Pancreas (tissue), 10 donors: ENCODE measurements at regions not wholly inside any gene's neighbourhood (a gene's known extent, or its start where the extent isn't known, plus 50 kb on each side); places are given as distances from the start of the nearest gene placed in this dataset.

Source experiments
- ATAC-seq, 4 donors: fragments of 200-7000 bp; cut with Tn5 transposase; one replicate each; pipeline versions ENCODE4 v1.8.0 to v1.9.1; 2020; ENCODE audit warnings: mild to moderate bottlenecking in 4 of 4, moderate library complexity in 4 of 4
- DNase-seq, 6 donors: peaks; one replicate each; pipeline ENCODE4 v3.0.0-alpha.2; 2020
- FAIRE-seq: peaks from 2 replicates; lab custom pipeline; 2012; peaks lifted over from hg19 to GRCh38; lab: Jason Lieb, UNC
- H3K27ac ChIP-seq, 4 donors: fragments of 200-600 bp; sonication (generic); 1 replicate in 3 of 4; 2 replicates in 1 of 4; pipeline versions ENCODE4 v1.5.0 to v1.8.0; 2020
- H3K27me3 ChIP-seq, 4 donors: fragments of 200-600 bp; one replicate each; pipeline ENCODE4 v1.8.0; 2021
- H3K36me3 ChIP-seq, 3 donors: fragments of 200-600 bp; sonication (generic) in 1 of 3; one replicate each; pipeline versions ENCODE4 v1.5.0 to v1.8.0; 2020 to 2021
- H3K4me1 ChIP-seq, 3 donors: fragments of 200-600 bp; one replicate each; pipeline ENCODE4 v1.8.0; 2021
- H3K4me3 ChIP-seq, 4 donors: fragments of 200-600 bp; sonication (generic) in 2 of 4; one replicate each; pipeline versions ENCODE4 v1.5.0 to v1.8.0; 2020 to 2021
- H3K9me3 ChIP-seq, 4 donors: fragments of 200-600 bp; one replicate each; pipeline ENCODE4 v1.8.0; 2021
- WGBS, 2 donors: extraction: QIAGEN DNeasy Blood & Tissue Kit; methylation state at CpG; one replicate each; pipeline ENCODE4 v1.1.7; 2013; 5-methylcytosine and 5-hydroxymethylcytosine counted together
- intact Hi-C, 3 donors: fragments of 100-400 bp; cut with DNase I; formaldehyde crosslinking; loops; one replicate each; pipeline versions ENCODE4 v1.11.1 to v1.14.2; 2022
- TF ChIP-seq, protein P1 (sequence below), 4 donors: fragments of 200-600 bp; sonication (generic) in 3 of 4; IDR thresholded peaks; one replicate each; pipeline versions ENCODE4 v1.5.0 to v1.8.0; 2021; ENCODE audit warnings: antibody characterized with exemption in 4 of 4
- donor health status: healthy with polysubstance abuse.
- donor health status: DM: no; HTN: no; CAD: no; lungs with moderate emphysema.
- donor health status: DM: no; HTN: no; CAD: no.
- donor health status: control.
- donor health status: control.
- donor health status: Bipolar disorder and iron deficiency.
- donor health status: DM: yes; HTN: yes; CAD: no.
- donor health status: DM: no; HTN: no; CAD: no.
- donor health status: DM: no; HTN: no; CAD: no.
- donor health status: DM: yes; HTN: yes; CAD: no.

DNA sequence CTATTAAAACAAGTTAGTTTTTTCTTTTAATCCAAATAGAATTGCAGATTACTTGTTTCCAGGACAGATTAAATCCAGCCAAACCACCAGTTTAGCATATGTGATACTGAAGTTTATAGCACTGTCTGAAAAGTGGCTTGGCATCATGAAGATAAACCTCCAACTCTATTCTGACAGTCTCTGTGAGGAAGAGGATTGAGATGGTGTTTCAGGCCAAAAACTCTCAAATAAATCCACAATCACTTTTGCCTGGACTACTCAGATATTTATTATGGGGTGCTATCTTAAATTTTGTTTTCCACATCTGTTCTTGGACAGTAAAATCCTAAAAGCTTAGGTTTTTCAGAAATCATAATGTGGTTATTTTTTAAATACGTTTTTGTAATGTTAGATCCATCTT, 161.7 kb upstream of the SEMA3C start:
- H3K27me3 ChIP-seq = no peaks in the 10 kb centered on the region
- WGBS, 2 donors = 65 to 67% methylated on average over 1 of the region's 1 CpG
- intact Hi-C loops = no loop called here
- ATAC-seq (no peak), DNase-seq (no peak), FAIRE-seq (no peak)
- H3K4me3 ChIP-seq = no peak overlapping the region
- no peak overlapping the region for H3K27ac ChIP-seq
- no peaks in the 10 kb centered on the region for H3K9me3 ChIP-seq
- H3K36me3 ChIP-seq = no peaks in the 10 kb centered on the region
- TF ChIP-seq, protein P1, sequence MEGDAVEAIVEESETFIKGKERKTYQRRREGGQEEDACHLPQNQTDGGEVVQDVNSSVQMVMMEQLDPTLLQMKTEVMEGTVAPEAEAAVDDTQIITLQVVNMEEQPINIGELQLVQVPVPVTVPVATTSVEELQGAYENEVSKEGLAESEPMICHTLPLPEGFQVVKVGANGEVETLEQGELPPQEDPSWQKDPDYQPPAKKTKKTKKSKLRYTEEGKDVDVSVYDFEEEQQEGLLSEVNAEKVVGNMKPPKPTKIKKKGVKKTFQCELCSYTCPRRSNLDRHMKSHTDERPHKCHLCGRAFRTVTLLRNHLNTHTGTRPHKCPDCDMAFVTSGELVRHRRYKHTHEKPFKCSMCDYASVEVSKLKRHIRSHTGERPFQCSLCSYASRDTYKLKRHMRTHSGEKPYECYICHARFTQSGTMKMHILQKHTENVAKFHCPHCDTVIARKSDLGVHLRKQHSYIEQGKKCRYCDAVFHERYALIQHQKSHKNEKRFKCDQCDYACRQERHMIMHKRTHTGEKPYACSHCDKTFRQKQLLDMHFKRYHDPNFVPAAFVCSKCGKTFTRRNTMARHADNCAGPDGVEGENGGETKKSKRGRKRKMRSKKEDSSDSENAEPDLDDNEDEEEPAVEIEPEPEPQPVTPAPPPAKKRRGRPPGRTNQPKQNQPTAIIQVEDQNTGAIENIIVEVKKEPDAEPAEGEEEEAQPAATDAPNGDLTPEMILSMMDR (IDR thresholded peaks at IDR 0.05) = no peak
- H3K4me1 ChIP-seq = no peaks in the 10 kb centered on the region

DNA sequence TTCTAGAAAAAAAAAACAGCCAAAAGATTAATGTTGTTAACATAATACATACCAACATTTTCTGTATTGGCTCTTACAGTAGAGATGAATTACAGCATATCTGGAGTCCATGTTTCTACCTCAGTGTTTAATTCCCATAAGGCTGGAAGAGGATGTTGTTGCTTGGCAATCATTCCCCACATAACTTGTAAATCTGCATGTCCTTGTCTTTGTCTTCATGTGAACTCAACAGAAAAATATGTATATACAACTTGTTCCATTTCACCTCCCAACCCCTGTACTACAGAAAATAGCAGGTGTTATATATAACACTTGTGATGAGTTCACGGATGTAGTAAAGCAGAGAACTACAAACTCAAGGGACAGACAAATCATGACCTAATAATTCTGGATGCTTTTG, 160.9 kb upstream of the SEMA3C start:
- ATAC-seq = no peak
- TF ChIP-seq, protein P1 (IDR thresholded peaks at IDR 0.05) = no peak
- 85 to 92% methylated on average over 1 of the region's 1 CpG for WGBS, 2 donors
- peaks cover 0 to under 1% (median 0%) of the 10 kb centered on the region in 3 donors for H3K4me1 ChIP-seq
- H3K4me3 ChIP-seq = no peak overlapping the region
- no peak overlapping the region for H3K27ac ChIP-seq
- DNase-seq = no peak
- no peak for FAIRE-seq
- no peaks in the 10 kb centered on the region for H3K9me3 ChIP-seq
- H3K36me3 ChIP-seq = no peaks in the 10 kb centered on the region
- H3K27me3 ChIP-seq = no peaks in the 10 kb centered on the region
- intact Hi-C loops = no loop called here

DNA sequence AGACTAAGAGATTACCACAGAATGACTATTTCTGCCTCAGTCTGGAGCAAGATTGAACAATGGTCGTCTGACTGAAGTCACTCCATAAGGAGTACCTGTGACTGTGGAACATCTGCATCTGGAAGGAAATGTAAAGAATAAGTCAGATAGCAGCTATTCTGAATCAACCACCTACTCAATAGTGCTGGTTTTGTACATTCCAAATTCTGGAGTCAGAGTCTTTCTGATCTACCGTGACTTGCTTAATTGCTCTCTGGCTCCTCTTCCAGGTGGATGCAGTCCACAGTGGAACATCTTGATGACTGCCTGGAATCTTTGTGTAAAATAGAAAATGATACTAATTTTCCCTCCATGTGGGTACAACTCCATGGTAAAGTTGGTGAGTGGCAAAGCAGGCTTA, 156.3 kb upstream of the SEMA3C start:
- FAIRE-seq (no peak), ATAC-seq (no peak), DNase-seq (no peak)
- no peaks in the 10 kb centered on the region for H3K9me3 ChIP-seq
- no peak overlapping the region for H3K4me3 ChIP-seq
- no peaks in the 10 kb centered on the region for H3K36me3 ChIP-seq
- no peaks in the 10 kb centered on the region for H3K27me3 ChIP-seq
- 60 to 65% methylated on average over 2 of the region's 2 CpGs for WGBS, 2 donors
- peaks cover 0 to 10% (median 5%) of the 10 kb centered on the region in 3 donors for H3K4me1 ChIP-seq
- H3K27ac ChIP-seq = no peak overlapping the region
- intact Hi-C loops = no loop called here
- TF ChIP-seq, protein P1 (IDR thresholded peaks at IDR 0.05) = no peak

DNA sequence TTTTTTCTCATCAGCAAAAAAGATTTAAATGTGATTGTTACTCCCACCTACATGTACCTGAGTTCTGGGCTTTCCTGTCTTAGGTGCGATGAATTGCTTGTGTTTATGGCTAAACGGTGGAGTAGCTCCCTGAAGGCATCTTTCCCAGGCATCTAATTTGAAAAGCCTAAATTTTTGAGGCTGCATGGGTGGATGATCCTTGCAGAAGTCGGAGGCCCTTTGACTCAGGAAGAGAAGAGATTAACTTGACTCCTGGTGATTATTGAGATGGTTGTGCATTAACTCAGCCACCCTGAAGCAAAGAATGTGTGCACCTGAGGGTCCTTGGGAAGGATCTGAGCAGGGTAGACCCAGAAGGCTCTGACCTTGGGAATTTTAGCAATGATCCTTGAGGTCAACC, 155.6 kb upstream of the SEMA3C start:
- no peaks in the 10 kb centered on the region for H3K27me3 ChIP-seq
- no peak for FAIRE-seq
- peaks cover 0 to 10% (median 5%) of the 10 kb centered on the region in 3 donors for H3K4me1 ChIP-seq
- 64 to 69% methylated on average over 3 of the region's 3 CpGs for WGBS, 2 donors
- DNase-seq = no peak
- no peaks in the 10 kb centered on the region for H3K36me3 ChIP-seq
- TF ChIP-seq, protein P1 (IDR thresholded peaks at IDR 0.05) = no peak
- intact Hi-C loops = no loop called here
- peak in 1 of 4 donors; percentile 3 for ATAC-seq
- H3K9me3 ChIP-seq = no peaks in the 10 kb centered on the region
- H3K27ac ChIP-seq = peak overlapping the region in 3 of 4 donors; percentile 39 to 77 (median 66)
- no peak overlapping the region for H3K4me3 ChIP-seq

DNA sequence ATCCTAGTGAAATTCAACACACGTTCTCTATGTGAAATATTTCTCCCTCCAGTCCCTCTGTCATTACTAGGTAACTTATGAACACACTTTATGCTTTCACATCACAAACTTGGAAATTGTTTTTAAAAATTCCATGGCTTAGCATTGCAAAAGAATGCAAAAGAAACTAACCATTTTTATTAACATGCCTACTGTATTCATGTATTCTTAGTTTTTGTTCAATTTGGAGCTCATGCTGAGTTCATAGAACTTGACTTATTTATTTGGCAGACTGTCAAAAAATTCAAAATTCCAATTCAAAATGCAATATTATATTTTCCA, 155.0 kb upstream of the SEMA3C start:
- peak overlapping the region; percentile 39 to 77 (median 52) for H3K27ac ChIP-seq
- peaks cover 0 to 10% (median 5%) of the 10 kb centered on the region in 3 donors for H3K4me1 ChIP-seq
- no peak overlapping the region for H3K4me3 ChIP-seq
- 11 to 16% methylated on average over 1 of the region's 1 CpG for WGBS, 2 donors
- intact Hi-C loops = no loop called here
- TF ChIP-seq, protein P1 (IDR thresholded peaks at IDR 0.05) = no peak
- H3K36me3 ChIP-seq = no peaks in the 10 kb centered on the region
- H3K9me3 ChIP-seq = no peaks in the 10 kb centered on the region
- no peak for DNase-seq
- FAIRE-seq = no peak
- no peak for ATAC-seq
- no peaks in the 10 kb centered on the region for H3K27me3 ChIP-seq
